DND-41 (cell line): ENCODE measurements at regions not wholly inside any gene's neighbourhood (a gene's known extent, or its start where the extent isn't known, plus 50 kb on each side); places are given as distances from the start of the nearest gene placed in this dataset.
"Not testable (repeated sequence)": the region's sequence is repeated elsewhere in the genome, so short reads cannot be mapped to it uniquely, and the experiment has no call there.

Source experiments
- EZH2 ChIP-seq: IDR thresholded peaks from 3 replicates; pipeline ENCODE4 v1.6.1; 2012; ENCODE audit warnings: borderline replicate concordance, low read depth, mild to moderate bottlenecking, moderate library complexity, low read length, inconsistent platforms; ENCODE audit not compliant: severe bottlenecking
- TF ChIP-seq, protein P1 (sequence below): IDR thresholded peaks from 2 replicates; pipeline ENCODE4 v1.5.1; 2012; ENCODE audit warnings: borderline replicate concordance, low read length, moderate library complexity, mild to moderate bottlenecking; ENCODE audit not compliant: poor library complexity, severe bottlenecking; ENCODE audit errors: extremely low read depth

DNA sequence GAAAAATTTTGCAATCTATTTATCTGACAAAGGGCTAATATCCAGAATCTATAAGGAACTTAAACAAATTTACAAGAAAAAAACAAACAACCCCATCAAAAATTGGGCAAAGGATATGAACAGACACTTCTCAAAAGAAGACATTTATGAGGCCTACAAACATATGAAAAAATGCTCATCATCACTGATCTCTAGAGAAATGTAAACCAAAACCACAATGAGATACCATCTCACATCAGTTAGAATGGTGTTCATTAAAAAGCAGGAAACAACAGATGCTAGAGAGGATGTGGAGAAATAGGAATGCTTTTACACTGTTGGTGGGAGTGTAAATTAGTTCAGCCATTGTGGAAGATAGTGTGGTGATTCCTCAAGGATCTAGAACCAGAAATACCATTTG, 49.9 kb upstream of the MCHR2 start:
- TF ChIP-seq, protein P1, sequence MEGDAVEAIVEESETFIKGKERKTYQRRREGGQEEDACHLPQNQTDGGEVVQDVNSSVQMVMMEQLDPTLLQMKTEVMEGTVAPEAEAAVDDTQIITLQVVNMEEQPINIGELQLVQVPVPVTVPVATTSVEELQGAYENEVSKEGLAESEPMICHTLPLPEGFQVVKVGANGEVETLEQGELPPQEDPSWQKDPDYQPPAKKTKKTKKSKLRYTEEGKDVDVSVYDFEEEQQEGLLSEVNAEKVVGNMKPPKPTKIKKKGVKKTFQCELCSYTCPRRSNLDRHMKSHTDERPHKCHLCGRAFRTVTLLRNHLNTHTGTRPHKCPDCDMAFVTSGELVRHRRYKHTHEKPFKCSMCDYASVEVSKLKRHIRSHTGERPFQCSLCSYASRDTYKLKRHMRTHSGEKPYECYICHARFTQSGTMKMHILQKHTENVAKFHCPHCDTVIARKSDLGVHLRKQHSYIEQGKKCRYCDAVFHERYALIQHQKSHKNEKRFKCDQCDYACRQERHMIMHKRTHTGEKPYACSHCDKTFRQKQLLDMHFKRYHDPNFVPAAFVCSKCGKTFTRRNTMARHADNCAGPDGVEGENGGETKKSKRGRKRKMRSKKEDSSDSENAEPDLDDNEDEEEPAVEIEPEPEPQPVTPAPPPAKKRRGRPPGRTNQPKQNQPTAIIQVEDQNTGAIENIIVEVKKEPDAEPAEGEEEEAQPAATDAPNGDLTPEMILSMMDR: not testable (repeated sequence)
- TF ChIP-seq EZH2: not testable (repeated sequence)
